GM23248 (cell line): ENCODE measurements at regions not wholly inside any gene's neighbourhood (a gene's known extent, or its start where the extent isn't known, plus 50 kb on each side); places are given as distances from the start of the nearest gene placed in this dataset.

Experiments
- DNase-seq: peaks from one replicate; pipeline ENCODE4 v3.0.0-alpha.2; 2015
- H2AFZ ChIP-seq: fragments of 200-600 bp; sonication (generic); 2 replicates; pipeline ENCODE4 v1.6.1; 2016; ENCODE audit warnings: antibody characterized with exemption
- H3F3A ChIP-seq: fragments of 200-600 bp; sonication (generic); 2 replicates; pipeline ENCODE4 v1.6.1; 2016; ENCODE audit warnings: mild to moderate bottlenecking, antibody characterized with exemption, mixed run types; ENCODE audit not compliant: insufficient read depth
- H3K27ac ChIP-seq: fragments of 200-600 bp; sonication (generic); 2 replicates; pipeline ENCODE4 v1.5.1; 2016; ENCODE audit warnings: mild to moderate bottlenecking
- H3K27me3 ChIP-seq: fragments of 200-600 bp; sonication (generic); replicated peaks from 2 replicates; pipeline ENCODE4 v1.6.1; 2016; ENCODE audit warnings: mild to moderate bottlenecking; ENCODE audit not compliant: insufficient read depth
- H3K36me3 ChIP-seq: fragments of 200-600 bp; sonication (generic); 2 replicates; pipeline ENCODE4 v1.6.1; 2016; ENCODE audit warnings: low read depth, mild to moderate bottlenecking
- H3K4me1 ChIP-seq: fragments of 200-600 bp; sonication (generic); 2 replicates; pipeline ENCODE4 v1.6.1; 2016; ENCODE audit warnings: mild to moderate bottlenecking; ENCODE audit not compliant: insufficient read depth
- H3K4me2 ChIP-seq: fragments of 200-600 bp; sonication (generic); one replicate; pipeline ENCODE4 v1.6.1; 2016; ENCODE audit warnings: mild to moderate bottlenecking; ENCODE audit not compliant: unreplicated experiment
- H3K4me3 ChIP-seq: fragments of 200-600 bp; sonication (generic); 2 replicates; pipeline ENCODE4 v1.5.1; 2016; ENCODE audit warnings: mild to moderate bottlenecking
- H3K79me2 ChIP-seq: fragments of 200-600 bp; sonication (generic); 2 replicates; pipeline ENCODE4 v1.6.1; 2016; ENCODE audit warnings: mild to moderate bottlenecking; ENCODE audit not compliant: insufficient read depth
- H3K9ac ChIP-seq: fragments of 200-600 bp; sonication (generic); 2 replicates; pipeline ENCODE4 v1.6.1; 2016; ENCODE audit warnings: mild to moderate bottlenecking
- H3K9me2 ChIP-seq: fragments of 200-600 bp; sonication (generic); 2 replicates; pipeline ENCODE4 v1.6.1; 2016; ENCODE audit warnings: mixed run types, mild to moderate bottlenecking, moderate library complexity; ENCODE audit not compliant: insufficient read depth
- H3K9me3 ChIP-seq: fragments of 200-600 bp; sonication (generic); one replicate; pipeline ENCODE4 v1.6.1; 2017; ENCODE audit warnings: low read depth
- H4K20me1 ChIP-seq: fragments of 200-600 bp; sonication (generic); 2 replicates; pipeline ENCODE4 v1.6.0; 2016; ENCODE audit not compliant: insufficient read depth
- EZH2 ChIP-seq: fragments of 200-600 bp; sonication (generic); IDR thresholded peaks from 2 replicates; pipeline ENCODE4 v1.6.1; 2018; ENCODE audit warnings: antibody characterized with exemption, mild to moderate bottlenecking; ENCODE audit not compliant: insufficient read depth, poor library complexity, severe bottlenecking
- EZH2phosphoT487 ChIP-seq: fragments of 200-600 bp; sonication (generic); IDR thresholded peaks from 2 replicates; pipeline ENCODE4 v1.6.1; 2018; ENCODE audit warnings: antibody characterized with exemption, moderate library complexity, mild to moderate bottlenecking, low read depth; ENCODE audit not compliant: insufficient read depth
- WGBS, 2 experiments: methylation state at CpG; one replicate each; pipeline ENCODE4 v1.1.6; 2015 to 2017; ENCODE audit warnings: low lambda C conversion rate in 2 of 2, low coverage in 1 of 2; ENCODE audit errors: missing lambda C conversion rate in 2 of 2; 5-methylcytosine and 5-hydroxymethylcytosine counted together
- in situ Hi-C: fragments of 300-500 bp; cut with MboI; formaldehyde crosslinking; loops from 2 replicates; pipeline ENCODE4 v1.15.0; 2020

DNA sequence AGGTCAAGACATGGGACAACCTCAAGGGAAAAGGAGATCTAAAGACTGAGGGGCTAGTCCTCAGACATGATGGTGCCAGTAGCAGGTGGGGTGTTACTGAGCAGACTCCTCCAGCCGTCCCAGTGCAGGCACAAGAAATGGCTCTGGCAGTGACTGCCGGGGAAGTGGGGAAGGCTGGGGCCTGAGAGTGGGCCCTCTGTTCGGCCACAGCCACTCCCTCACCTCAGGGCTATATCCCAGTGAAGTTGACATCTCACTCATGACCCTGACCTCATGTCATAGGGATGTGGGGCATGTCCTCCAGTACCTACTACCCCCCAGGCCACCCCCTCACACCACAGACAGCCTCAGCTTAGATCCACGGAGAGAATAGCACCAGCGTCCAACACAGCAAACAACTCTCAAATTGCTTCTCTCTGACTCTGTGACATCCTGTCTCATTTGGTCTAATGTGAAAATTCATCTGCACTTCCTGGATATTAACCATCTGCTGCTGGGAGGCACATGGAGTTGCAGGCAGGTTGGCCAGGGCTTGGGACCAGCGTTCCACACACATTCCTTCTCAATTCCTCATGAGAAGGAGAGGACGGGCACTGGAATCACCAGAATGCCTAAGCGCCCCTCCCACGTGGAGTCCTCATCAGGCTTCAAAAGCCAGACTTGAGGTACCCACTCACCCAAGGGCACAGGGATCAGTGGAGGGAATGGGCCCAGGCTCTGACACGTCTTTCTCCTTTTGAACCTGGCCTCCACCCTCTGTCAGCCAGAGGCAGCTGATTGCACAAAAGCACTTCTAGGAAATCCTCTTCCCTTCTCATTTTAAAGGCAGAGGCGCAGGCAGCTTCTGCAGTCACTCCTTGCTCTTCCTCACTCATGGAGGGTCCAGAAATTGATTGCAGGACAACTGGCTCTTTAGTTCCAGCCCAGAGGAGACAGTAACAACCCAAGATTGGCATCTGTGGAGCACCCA is 163.6 kb upstream of the CST7 start:
- H3K4me2 ChIP-seq, result no peak overlapping the region
- no peaks in the 10 kb centered on the region for H4K20me1 ChIP-seq
- H3K36me3 ChIP-seq, result no peaks in the 10 kb centered on the region
- DNase-seq, result peak; percentile 64
- peaks cover 30% of the 10 kb centered on the region for H3K27me3 ChIP-seq
- no peaks in the 10 kb centered on the region for H3K79me2 ChIP-seq
- no peak overlapping the region for H3K4me3 ChIP-seq
- WGBS, 2 experiments, result 54 to 55% methylated on average over 11 of the region's 11 CpGs
- no peaks in the 10 kb centered on the region for H3K9me3 ChIP-seq
- H3F3A ChIP-seq, result no peaks in the 10 kb centered on the region
- in situ Hi-C loops, result loop anchor here (25.0 kb wide), 1 partner anchor 623 kb away; no protein-coding TSS in a partner anchor
- H3K27ac ChIP-seq, result no peak overlapping the region
- no peak overlapping the region for H3K9ac ChIP-seq
- no peaks in the 10 kb centered on the region for H3K9me2 ChIP-seq
- H2AFZ ChIP-seq, result no peak overlapping the region
- no peaks in the 10 kb centered on the region for H3K4me1 ChIP-seq
- TF ChIP-seq EZH2, result no peak
- no peak for TF ChIP-seq EZH2phosphoT487

DNA sequence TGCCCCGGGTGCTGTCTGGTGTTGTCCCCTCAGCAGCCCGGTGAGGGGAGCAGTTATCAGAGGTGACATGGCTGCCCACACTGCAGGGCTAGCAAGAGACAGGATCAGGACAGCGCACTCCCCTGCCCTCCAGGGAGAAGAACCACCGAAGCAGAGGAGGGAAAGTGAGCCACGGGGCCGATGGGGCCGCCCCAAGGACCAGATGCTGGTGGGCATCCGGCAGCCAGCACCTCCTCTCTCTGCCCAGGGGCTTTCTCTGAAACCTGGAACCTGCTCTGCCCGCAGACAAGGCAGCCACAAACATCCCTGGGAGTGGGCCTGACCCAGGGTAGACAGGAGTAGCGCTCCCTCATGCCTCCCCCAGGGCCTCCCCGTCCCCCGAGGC is 163.0 kb upstream of the CST7 start:
- no peak overlapping the region for H2AFZ ChIP-seq
- in situ Hi-C loops, result loop anchor here (25.0 kb wide), 1 partner anchor 624 kb away; no protein-coding TSS in a partner anchor
- H3K4me1 ChIP-seq, result no peaks in the 10 kb centered on the region
- H3F3A ChIP-seq, result no peaks in the 10 kb centered on the region
- DNase-seq, result no peak
- no peak overlapping the region for H3K9ac ChIP-seq
- no peak overlapping the region for H3K4me2 ChIP-seq
- H3K27ac ChIP-seq, result no peak overlapping the region
- no peaks in the 10 kb centered on the region for H3K9me2 ChIP-seq
- H3K4me3 ChIP-seq, result no peak overlapping the region
- H3K9me3 ChIP-seq, result no peaks in the 10 kb centered on the region
- no peaks in the 10 kb centered on the region for H4K20me1 ChIP-seq
- 79 to 81% methylated on average over 7 to 12 of the region's 12 CpGs for WGBS, 2 experiments
- no peaks in the 10 kb centered on the region for H3K36me3 ChIP-seq
- no peaks in the 10 kb centered on the region for H3K79me2 ChIP-seq
- H3K27me3 ChIP-seq, result peaks cover 28% of the 10 kb centered on the region
- TF ChIP-seq EZH2phosphoT487, result no peak
- no peak for TF ChIP-seq EZH2

GRCh38 chr20:24786646-24787045 is 162.4 kb upstream of the CST7 start:
- Histone ChIP-seq H3K27ac (no peak overlapping the region), H2AFZ (no peak overlapping the region), H3K4me1 (no peaks in the 10 kb centered on the region), H3K4me3 (no peak overlapping the region), H3K27me3 (peaks cover 29% of the 10 kb centered on the region), H3K36me3 (no peaks in the 10 kb centered on the region), H3K9ac (no peak overlapping the region), H3K4me2 (no peak overlapping the region), H3K9me3 (no peaks in the 10 kb centered on the region), H4K20me1 (no peaks in the 10 kb centered on the region), H3K9me2 (no peaks in the 10 kb centered on the region), H3F3A (no peaks in the 10 kb centered on the region), H3K79me2 (no peaks in the 10 kb centered on the region)
- TF ChIP-seq EZH2 (no peak), EZH2phosphoT487 (no peak)
- no peak for DNase-seq
- in situ Hi-C loops, result loop anchor here (25.0 kb wide), 1 partner anchor 624 kb away; no protein-coding TSS in a partner anchor
- 72 to 83% methylated on average over 6 to 7 of the region's 7 CpGs for WGBS, 2 experiments

DNA sequence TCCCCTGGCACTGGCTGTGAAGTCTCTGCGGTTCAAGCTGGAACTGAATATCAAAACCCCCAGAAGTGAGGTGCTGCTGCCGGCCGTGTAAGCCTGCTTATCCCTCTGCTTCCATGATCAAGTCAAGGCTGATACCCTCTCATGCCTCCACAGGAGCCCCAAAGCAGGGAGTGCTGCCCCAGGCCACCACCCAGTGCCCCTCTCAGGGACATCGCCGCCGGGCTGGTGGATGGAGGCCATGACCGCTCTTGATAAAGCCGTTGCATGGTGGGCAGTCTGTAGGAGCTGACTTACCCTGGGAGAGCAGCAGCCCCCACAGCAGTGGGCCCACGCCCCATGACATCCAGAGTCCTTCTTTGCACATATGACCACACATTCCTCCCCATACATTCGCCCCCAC is 162.0 kb upstream of the CST7 start:
- Histone ChIP-seq H3K9ac (no peak overlapping the region), H3K4me2 (no peak overlapping the region), H3K27ac (no peak overlapping the region), H3K4me1 (no peaks in the 10 kb centered on the region), H3F3A (no peaks in the 10 kb centered on the region), H4K20me1 (no peaks in the 10 kb centered on the region), H3K9me2 (no peaks in the 10 kb centered on the region), H3K36me3 (no peaks in the 10 kb centered on the region), H2AFZ (no peak overlapping the region), H3K79me2 (no peaks in the 10 kb centered on the region), H3K9me3 (no peaks in the 10 kb centered on the region), H3K4me3 (no peak overlapping the region), H3K27me3 (peaks cover 29% of the 10 kb centered on the region)
- in situ Hi-C loops, result loop anchor here (25.0 kb wide), 1 partner anchor 625 kb away; no protein-coding TSS in a partner anchor
- DNase-seq, result no peak
- no peak for TF ChIP-seq EZH2phosphoT487
- TF ChIP-seq EZH2, result no peak
- 65 to 70% methylated on average over 10 of the region's 10 CpGs for WGBS, 2 experiments
